ENCODE measurements at regions not wholly inside any gene's neighbourhood (a gene's known extent, or its start where the extent isn't known, plus 50 kb on each side); places are given as distances from the start of the nearest gene placed in this dataset.

GRCh38 chr14:66005900-66006434 lies 480.2 kb upstream of the CCDC196 start:
- TF ChIP-seq CTCF (IDR thresholded peaks at IDR 0.05) (no peak), POLR2A (IDR thresholded peaks at IDR 0.05) (no peak)

Data from body of pancreas (tissue), 4 donors.